HUES64 (cell line): ENCODE measurements at regions not wholly inside any gene's neighbourhood (a gene's known extent, or its start where the extent isn't known, plus 50 kb on each side); places are given as distances from the start of the nearest gene placed in this dataset.

ENCODE experiments used
- H3K27ac ChIP-seq: 2 replicates; pipeline ENCODE4 v1.7.0; 2013; ENCODE audit warnings: low read depth, low read length, inconsistent platforms
- H3K27me3 ChIP-seq: 2 replicates; pipeline ENCODE4 v1.6.1; 2013; ENCODE audit warnings: mild to moderate bottlenecking, low read length; ENCODE audit not compliant: insufficient read depth
- H3K36me3 ChIP-seq: 2 replicates; pipeline ENCODE4 v1.6.1; 2013; ENCODE audit warnings: mild to moderate bottlenecking, low read length; ENCODE audit not compliant: insufficient read depth
- H3K4me1 ChIP-seq: 2 replicates; pipeline ENCODE4 v1.6.1; 2013; ENCODE audit warnings: mild to moderate bottlenecking, low read length, moderate library complexity; ENCODE audit not compliant: insufficient read depth
- H3K4me3 ChIP-seq: 2 replicates; pipeline ENCODE4 v1.5.1; 2013; ENCODE audit warnings: mild to moderate bottlenecking, low read length, moderate library complexity
- H3K9ac ChIP-seq: 2 replicates; pipeline ENCODE4 v1.6.1; 2013; ENCODE audit warnings: mild to moderate bottlenecking, low read depth, low read length
- H3K9me3 ChIP-seq: 2 replicates; pipeline ENCODE4 v1.6.1; 2013; ENCODE audit warnings: low read depth, low read length; ENCODE audit not compliant: insufficient read depth
- WGBS: fragments of 150-250, 120-280 bp; methylation state at CpG from one replicate; pipeline ENCODE4 v1.1.7; 2013; ENCODE audit warnings: missing lambda C conversion rate; 5-methylcytosine and 5-hydroxymethylcytosine counted together

GRCh38 chr12:13841358-13841757 lies 140.0 kb downstream of the GRIN2B start:
- 93% methylated on average over 7 of the region's 7 CpGs for WGBS
- Histone ChIP-seq H3K9me3 (no peaks in the 10 kb centered on the region), H3K4me3 (no peak overlapping the region)

GRCh38 chr12:13839365-13840336 lies 141.8 kb downstream of the GRIN2B start:
- Histone ChIP-seq H3K4me3 (no peak overlapping the region), H3K9ac (no peak overlapping the region), H3K27ac (no peak overlapping the region), H3K27me3 (no peaks in the 10 kb centered on the region), H3K4me1 (peaks cover 4% of the 10 kb centered on the region; the same call in 1 of the 2 replicates), H3K9me3 (no peaks in the 10 kb centered on the region), H3K36me3 (no peaks in the 10 kb centered on the region)
- 92% methylated on average over 9 of the region's 11 CpGs for WGBS

More at GRCh38 chr12:13841358-13841757, 140.0 kb downstream of the GRIN2B start:
- Histone ChIP-seq H3K4me1 (peaks cover 4% of the 10 kb centered on the region; the same call in 1 of the 2 replicates), H3K36me3 (no peaks in the 10 kb centered on the region), H3K9ac (no peak overlapping the region), H3K27ac (no peak overlapping the region), H3K27me3 (no peaks in the 10 kb centered on the region)

DNA sequence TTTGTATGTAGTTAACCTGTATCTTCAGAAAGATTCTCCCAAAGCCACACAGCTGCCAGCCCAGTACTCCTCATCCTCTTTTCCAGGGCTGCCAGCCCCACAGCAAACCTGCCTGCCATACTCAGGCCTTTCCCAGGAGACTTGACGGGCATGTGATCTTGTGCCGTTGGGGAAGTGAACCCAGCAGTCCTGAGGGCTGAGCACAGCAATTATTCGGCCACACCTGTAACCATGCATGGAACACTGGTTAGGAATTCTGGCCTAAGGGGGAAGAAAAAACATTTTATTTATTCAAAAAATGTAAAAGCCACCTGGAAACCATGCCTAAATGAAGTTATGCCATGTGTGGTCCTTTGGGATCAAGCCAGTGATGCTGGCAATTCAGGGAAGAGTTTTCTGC lies 145.3 kb downstream of the GRIN2B start:
- 95% methylated on average over 3 of the region's 3 CpGs for WGBS
- no peak overlapping the region for H3K4me3 ChIP-seq

DNA sequence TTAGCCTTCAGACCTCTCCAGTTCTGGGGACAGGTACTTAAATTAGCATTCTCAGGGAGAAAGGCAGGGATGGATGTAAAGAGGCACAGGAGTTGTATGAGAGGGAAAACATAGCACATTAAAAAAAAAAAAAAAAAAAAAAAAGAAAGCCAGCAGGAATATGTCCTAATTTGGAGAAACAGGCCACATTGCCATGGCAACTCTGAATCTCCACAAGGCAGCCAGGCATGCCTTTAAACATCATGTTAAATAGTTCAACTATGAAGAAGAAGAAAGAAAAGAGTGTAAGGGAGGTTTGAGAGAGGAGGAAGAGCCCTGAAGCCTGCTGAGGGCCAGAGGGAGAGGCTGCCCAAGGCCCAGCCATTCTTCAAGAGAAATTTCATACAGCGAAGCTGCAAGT lies 145.8 kb downstream of the GRIN2B start:
- Histone ChIP-seq H3K27me3 (no peaks in the 10 kb centered on the region), H3K4me3 (no peak overlapping the region), H3K4me1 (no peaks in the 10 kb centered on the region), H3K9ac (no peak overlapping the region), H3K9me3 (no peaks in the 10 kb centered on the region), H3K27ac (no peak overlapping the region), H3K36me3 (no peaks in the 10 kb centered on the region)
- 100% methylated on average over 1 of the region's 1 CpG for WGBS

More for the DNA sequence above, 145.3 kb downstream of the GRIN2B start:
- Histone ChIP-seq H3K9ac (no peak overlapping the region), H3K9me3 (no peaks in the 10 kb centered on the region), H3K36me3 (no peaks in the 10 kb centered on the region), H3K27ac (no peak overlapping the region), H3K27me3 (no peaks in the 10 kb centered on the region), H3K4me1 (no peaks in the 10 kb centered on the region)

- Histone ChIP-seq H3K27me3 (no peaks in the 10 kb centered on the region), H3K9ac (no peak overlapping the region), H3K36me3 (no peaks in the 10 kb centered on the region), H3K4me1 (no peaks in the 10 kb centered on the region), H3K9me3 (no peaks in the 10 kb centered on the region), H3K4me3 (no peak overlapping the region), H3K27ac (no peak overlapping the region)
- 94% methylated on average over 5 of the region's 5 CpGs for WGBS
These were observed 147.2 kb downstream of the GRIN2B start for GRCh38 chr12:13834241-13834640.

- H3K4me3 ChIP-seq = no peak overlapping the region
- H3K9me3 ChIP-seq = no peaks in the 10 kb centered on the region
- H3K4me1 ChIP-seq = 0 out of 2 replicates have a peak, but pooled peaks cover 3% of the 10 kb centered on the region
- H3K27me3 ChIP-seq = no peaks in the 10 kb centered on the region
- H3K9ac ChIP-seq = no peak overlapping the region
- 89% methylated on average over 7 of the region's 7 CpGs for WGBS
- H3K36me3 ChIP-seq = no peaks in the 10 kb centered on the region
- no peak overlapping the region for H3K27ac ChIP-seq
These were observed 164.3 kb downstream of the GRIN2B start for GRCh38 chr12:13817131-13817530.

DNA sequence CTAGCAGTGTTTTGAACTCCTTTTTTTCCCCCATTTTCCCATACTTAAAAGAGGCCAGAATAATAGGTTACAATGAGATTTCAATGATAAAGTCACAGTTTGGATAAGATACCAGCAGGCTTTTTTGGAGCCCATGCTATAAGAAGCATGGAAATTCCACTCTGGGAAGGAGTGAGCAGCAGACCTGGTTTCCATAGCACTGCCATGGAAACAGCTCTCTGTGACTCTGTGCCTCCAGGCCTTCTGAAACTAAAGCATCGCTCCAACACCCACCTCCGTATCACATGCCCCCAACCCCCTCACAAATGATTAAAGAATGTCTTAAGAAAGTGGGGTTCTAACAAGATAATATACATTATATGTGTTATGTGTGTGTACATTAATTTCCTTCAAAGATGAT lies 165.0 kb downstream of the GRIN2B start:
- Histone ChIP-seq H3K4me3 (no peak overlapping the region), H3K36me3 (no peaks in the 10 kb centered on the region), H3K4me1 (0 out of 2 replicates have a peak, but pooled peaks cover 3% of the 10 kb centered on the region), H3K9me3 (no peaks in the 10 kb centered on the region), H3K27ac (no peak overlapping the region), H3K9ac (no peak overlapping the region), H3K27me3 (no peaks in the 10 kb centered on the region)
- 86% methylated on average over 1 of the region's 2 CpGs for WGBS

GRCh38 chr12:13812168-13812567 lies 169.2 kb downstream of the GRIN2B start:
- Histone ChIP-seq H3K9ac (no peak overlapping the region), H3K4me3 (no peak overlapping the region), H3K9me3 (no peaks in the 10 kb centered on the region), H3K27me3 (no peaks in the 10 kb centered on the region), H3K4me1 (0 out of 2 replicates have a peak, but pooled peaks cover 3% of the 10 kb centered on the region), H3K36me3 (no peaks in the 10 kb centered on the region), H3K27ac (no peak overlapping the region)

- WGBS = 91% methylated on average over 3 of the region's 3 CpGs
- no peak overlapping the region for H3K4me3 ChIP-seq
- no peaks in the 10 kb centered on the region for H3K9me3 ChIP-seq
- no peak overlapping the region for H3K9ac ChIP-seq
- H3K27ac ChIP-seq = no peak overlapping the region
- H3K36me3 ChIP-seq = no peaks in the 10 kb centered on the region
- no peaks in the 10 kb centered on the region for H3K4me1 ChIP-seq
- no peaks in the 10 kb centered on the region for H3K27me3 ChIP-seq
These were observed 170.3 kb downstream of the GRIN2B start for GRCh38 chr12:13811061-13811460.

GRCh38 chr12:13805041-13805440 lies 176.4 kb downstream of the GRIN2B start:
- Histone ChIP-seq H3K4me1 (peaks cover 3% of the 10 kb centered on the region), H3K9me3 (no peaks in the 10 kb centered on the region), H3K9ac (no peak overlapping the region), H3K36me3 (no peaks in the 10 kb centered on the region), H3K4me3 (no peak overlapping the region), H3K27me3 (no peaks in the 10 kb centered on the region), H3K27ac (no peak overlapping the region)
- whole genome bisulfite sequencing = 65% methylated on average over 3 of the region's 3 CpGs

DNA sequence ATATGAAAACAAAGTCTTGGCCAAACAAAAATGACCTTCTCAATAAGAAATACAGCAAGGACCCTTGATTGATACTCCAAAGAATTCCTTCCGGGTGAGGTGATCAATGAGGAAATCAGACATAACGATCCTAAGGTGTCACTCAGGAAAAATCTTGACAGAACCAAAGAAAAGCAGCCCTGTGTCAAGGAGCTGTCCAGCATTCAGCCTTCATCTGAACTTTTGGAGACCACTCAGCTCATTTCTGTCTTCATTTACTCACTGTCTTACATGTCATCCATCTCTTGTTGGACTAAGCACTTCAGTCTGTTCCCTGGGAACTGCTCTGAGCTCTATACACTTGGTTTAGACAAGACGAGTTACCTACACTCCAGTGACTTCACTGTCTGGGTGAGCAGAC lies 179.9 kb downstream of the GRIN2B start:
- Histone ChIP-seq H3K27ac (no peak overlapping the region), H3K9me3 (no peaks in the 10 kb centered on the region), H3K27me3 (no peaks in the 10 kb centered on the region), H3K4me3 (no peak overlapping the region), H3K9ac (no peak overlapping the region), H3K4me1 (peaks cover 24% of the 10 kb centered on the region), H3K36me3 (no peaks in the 10 kb centered on the region)
- 79% methylated on average over 3 of the region's 3 CpGs for WGBS
